ENCODE measurements at regions not wholly inside any gene's neighbourhood (a gene's known extent, or its start where the extent isn't known, plus 50 kb on each side); places are given as distances from the start of the nearest gene placed in this dataset.
"Not testable (repeated sequence)": the region's sequence is repeated elsewhere in the genome, so short reads cannot be mapped to it uniquely, and the experiment has no call there.

DNA sequence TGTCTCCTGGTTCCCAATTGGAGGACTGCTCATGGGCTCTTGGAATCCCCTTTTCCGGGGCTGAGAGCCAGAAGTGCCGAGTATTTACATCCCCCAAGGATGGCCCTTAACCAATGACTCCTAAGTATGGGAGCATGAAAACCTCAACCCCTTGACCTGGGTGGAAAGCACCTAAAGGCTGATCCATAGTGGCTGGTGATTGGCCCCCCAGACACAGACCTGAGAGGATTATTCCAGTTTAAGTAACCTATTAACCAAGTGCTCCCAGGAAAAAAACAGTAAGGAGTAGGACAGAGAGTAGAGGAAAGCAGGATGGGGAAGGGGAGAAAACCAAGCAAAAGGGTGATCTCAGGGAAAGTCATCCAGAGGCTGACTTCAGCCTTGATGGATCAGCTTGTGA lies 206.1 kb upstream of the RND3 start:
- no peak for DNase-seq

DNA sequence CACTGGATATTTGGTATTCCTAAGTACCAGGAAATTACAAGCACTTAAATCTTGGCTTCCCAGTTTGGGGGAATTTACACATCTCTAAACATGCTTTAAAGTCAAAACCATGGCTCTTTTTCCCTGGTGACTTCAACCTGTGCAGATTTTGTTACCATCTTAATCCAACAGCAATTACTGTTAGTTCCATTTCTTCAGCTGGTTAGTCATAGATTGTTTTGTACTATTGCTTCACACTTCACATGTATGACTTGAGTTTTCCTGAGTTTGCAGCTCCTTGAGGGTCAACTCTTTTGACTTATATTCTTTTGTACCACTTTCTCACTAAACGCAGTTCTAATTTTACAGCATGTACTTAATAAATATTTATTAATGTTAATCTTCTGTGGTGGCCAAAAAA lies 203.4 kb upstream of the RND3 start:
- DNase-seq: no peak

DNA sequence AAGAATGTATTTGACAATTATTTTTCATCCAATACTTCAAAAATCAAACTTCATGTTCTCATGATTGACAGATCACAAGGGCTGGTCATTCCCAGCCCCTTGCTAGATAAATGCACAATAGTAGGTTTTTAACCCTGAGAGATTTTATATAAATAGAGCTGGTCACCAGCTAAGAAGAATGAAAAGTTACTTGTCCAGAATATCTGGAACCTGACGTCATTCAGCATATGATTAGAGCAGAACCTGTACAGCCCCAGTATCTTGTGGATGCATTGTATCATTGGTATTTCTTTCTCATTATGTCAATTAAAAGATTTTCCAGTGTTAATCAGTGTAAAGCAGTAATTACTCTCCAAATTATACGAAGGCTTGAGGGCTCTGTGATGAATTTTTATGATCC lies 202.8 kb upstream of the RND3 start:
- DNase-seq: no peak

DNA sequence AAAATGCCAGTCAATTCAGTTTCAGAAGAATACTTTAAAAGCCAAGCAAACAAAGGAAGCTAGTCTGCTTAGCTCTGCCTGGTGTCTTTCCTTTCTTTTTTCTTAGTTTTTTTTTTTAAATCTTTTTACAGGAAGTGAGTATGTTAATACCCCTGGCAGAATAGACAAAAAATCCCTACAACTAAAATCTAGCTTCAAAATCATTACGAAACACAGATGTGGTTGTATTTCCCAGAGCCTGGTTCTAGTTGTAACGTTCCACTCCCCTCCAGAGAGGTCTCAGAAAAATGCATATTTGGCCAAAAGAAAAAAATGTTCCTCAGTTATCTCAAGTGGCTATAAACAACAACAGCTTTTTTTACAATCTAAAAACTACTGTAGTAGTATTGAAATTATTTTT lies 202.1 kb upstream of the RND3 start:
- no peak for DNase-seq

DNA sequence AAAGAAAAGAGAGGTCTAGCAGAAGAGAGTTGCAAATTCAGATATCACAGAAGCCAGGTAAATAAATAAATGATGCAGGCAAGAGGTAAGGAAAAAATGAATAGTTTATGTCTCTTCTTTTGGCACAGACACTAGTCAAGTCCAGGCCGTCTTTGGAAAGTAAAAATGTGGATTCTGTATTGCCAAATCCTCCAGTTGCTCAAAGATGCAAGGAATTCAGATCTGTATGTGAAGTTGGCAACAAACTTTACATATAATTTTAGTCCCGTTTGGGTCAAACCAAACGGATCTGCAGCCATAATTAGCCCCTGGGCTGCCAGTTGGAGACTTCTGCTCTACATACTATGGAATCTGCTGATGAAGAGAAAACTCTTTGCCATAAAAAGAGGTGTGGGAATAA lies 200.5 kb upstream of the RND3 start:
- no peak for DNase-seq

DNA sequence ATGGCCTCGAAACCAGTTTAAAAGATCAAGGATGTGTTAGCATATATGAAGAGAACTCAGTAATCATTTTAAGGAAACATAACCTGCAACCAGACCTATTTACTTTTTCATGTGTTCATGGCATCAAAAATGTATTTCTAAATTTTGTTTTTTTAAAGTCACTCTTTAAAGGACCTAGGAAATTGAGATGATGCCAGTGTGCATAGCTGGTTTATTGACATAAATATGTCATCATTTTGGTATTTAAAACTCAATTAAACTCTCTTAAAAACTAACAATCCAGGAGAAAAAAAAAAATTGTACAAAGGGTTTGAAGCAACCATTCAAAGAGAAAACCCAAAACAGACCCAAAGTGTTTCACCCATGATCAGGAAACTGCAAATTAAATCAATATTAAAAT lies 198.9 kb upstream of the RND3 start:
- DNase-seq: no peak

DNA sequence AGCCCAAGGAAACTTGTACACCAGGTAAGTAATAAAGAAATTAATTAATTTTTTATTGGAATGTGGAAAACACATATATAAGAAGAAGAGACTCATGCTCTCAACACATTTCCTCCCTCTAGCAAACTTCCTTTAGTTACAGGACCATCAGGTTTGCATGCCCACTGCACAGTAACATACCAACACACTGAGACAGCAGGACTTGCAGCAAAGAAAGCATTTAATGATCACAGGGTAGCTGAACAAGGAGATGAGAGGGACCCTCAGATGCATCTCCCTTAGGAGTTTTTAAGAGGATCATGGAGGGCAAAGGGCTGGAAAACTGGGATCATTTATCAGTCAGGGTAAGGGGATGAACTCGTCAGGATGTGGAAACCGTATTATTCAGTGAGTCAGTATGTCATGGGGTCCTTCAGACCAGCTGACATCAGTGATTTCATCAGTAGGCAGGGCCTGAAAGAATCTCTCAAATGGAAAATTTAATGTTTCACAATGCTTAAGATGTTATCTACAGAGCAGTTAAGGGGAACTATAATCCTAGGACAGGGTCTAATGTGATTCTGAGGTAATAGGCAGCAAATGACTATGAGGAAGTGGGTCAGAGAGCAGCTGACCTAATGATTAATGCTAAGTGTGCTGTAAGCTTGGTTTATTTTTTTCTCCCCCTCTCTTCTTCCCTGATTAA lies 193.8 kb upstream of the RND3 start:
- DNase-seq: no peak

DNA sequence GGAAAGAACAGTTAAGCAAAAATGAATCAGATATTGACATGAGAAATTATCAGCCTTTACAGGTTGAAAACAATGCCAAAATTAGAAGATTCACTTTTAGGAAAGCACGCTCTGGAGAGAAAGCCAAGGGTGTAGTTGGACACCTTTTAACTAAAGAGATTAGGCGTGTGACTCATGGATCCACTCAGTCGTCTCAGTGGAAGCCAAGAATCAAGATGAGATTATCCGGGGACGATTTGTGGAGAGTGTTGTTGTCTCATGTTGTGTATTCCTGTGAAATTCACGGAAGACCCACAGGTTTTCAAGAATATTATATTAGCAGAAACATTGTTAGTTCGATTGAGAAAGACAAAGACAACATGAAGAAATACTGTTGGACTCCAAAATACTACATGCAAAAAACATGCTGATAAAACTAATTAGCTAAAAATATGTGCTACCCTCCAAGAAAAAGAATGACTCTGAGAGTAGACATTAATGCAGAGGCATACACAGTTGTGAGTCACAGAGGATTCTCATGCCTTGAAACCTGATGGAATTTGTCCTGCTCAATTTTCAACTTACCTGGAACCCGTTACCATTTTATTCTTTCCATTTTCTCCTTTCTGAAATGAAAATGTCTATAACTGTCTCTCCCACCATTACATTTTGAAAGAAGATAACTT lies 192.1 kb upstream of the RND3 start:
- DNase-seq: no peak

DNA sequence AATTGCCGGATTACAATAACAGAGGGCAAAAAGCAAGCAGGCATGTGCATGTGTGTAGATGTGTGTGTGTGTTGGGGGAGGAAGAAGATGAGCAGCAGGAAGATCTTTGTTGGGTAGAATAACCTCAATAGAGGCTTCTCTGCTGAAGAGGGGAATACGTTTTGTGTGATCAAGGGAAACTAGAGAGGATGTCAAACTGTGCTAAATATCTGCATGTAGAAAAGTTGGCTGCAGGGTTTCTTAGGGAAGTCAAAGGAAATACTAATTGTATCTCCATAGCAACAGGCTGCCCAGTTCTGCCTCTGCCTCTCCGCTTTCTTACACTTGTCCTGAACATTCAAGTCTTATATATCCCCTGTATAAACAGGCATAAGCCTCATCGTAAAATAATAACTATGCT lies 190.1 kb upstream of the RND3 start:
- DNase-seq: no peak

DNA sequence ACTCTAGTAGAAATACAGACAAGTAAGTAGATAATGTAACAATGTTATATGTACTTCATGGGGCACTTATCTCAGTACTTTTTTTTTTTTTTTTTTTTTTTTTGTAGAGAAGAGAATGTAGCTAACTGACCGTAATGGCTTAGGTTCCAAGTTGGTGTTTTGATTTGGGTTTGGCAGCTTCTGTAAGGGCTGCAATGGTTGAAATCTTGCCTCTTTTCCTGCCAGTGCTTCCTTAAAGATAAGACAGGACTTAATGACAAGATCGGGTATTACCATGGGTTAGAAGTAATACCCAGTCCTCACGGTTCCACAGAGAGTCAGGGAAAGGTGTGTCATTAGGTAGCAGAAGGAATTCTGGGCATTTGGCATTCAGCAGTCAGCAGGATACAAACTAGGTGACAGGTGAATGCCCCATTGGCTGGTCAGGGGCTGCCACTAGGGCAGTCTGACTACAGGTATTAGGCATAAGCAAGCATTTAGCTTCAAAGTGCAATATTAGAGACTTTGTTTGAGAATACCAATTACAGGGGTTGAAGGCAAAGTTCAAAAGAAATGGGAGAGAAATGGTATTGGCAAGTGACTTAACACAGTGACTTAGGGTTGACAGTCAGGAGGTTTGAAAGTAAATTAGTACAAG lies 189.4 kb upstream of the RND3 start:
- DNase-seq: no peak

DNA sequence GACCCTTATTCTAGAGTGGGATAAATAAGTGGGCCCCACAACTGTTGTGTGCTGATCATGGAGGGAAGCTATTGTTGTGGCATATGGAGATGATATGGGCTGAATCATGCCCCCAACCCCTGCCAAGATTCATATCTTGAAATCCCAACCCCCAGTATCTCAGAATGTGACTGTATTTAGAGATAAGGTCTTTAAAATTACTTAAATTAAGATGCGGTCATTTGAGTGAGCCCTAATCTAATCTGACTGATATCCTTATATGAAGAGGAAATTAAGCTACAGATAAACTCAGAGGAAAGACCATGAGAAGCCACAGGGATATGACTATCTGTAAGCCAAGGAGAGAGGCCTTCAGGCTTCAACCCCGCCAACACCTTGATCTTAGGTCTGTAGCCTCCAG lies 188.3 kb upstream of the RND3 start:
- no peak for DNase-seq

DNA sequence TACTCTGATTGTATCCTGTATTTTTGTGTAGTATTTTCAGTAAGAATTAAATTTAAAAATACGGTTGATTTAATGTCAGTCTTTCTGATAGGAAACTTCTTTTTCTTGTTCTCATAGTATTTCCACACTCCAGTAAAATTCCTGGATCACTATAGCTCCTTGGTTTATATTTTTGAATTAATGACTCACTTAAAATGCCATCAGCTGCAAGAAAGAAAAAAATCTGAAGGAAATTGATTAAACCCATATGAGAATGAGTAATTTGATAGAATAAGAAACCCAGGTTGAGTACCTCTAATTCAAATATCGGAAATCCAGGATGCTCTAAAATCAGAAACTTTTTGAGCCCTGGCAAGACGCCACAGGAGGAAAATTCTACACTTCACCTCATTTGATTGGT lies 186.8 kb upstream of the RND3 start:
- no peak for DNase-seq

DNA sequence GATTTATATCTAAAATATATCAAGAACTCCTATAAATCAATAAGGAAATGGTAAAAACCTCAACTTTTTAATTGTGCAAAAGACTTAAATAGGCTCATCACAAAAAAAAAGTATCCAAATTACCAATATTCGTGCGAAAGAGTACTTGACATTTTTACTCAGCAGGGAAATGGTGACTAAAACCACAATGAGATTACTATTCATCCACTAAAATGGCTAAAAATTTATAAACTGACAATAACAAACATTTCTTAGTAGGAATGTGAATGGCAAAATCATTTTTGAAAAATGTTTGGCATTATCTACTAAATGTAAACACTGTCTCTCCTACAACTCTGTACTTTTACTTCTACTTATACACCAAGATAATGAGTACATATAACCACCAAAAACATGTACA lies 184.8 kb upstream of the RND3 start:
- DNase-seq: no peak

DNA sequence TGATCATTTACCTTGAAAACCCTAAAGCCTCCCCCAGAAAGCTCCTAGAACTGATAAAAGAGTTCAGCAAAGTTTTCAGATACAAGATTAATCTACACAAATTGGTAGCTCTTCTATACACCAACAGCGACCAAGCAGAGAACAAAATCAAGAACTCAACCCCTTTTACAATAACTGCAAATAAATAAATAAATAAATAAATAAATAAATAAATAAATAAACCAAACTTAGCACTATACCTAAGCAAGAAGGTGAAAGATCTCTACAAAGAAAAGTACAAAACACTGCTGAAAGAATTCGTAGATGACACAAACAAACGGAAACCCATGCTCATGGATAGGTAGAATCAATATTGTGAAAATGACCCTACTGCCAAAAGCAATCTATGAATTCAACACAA lies 182.0 kb upstream of the RND3 start:
- DNase-seq: no peak

DNA sequence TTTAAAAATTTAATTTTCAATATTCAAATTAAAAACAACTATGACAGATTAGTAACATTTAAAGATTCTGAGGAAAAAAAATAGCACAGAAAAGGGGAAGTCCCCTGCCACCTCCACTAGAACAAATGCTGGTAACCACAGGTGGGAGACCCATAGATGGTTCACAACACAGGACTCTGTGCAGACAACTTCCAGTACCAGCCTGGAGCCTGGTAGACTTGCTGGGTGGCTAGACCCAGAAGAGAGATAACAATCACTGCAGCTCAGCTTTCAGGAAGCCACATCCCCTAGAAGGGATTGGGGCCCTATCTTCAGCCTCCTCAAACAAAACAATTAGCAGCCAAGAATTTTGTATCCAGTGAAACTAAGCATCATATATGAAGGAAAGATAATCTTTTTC lies 179.6 kb upstream of the RND3 start:
- DNase-seq: not testable (repeated sequence)

DNA sequence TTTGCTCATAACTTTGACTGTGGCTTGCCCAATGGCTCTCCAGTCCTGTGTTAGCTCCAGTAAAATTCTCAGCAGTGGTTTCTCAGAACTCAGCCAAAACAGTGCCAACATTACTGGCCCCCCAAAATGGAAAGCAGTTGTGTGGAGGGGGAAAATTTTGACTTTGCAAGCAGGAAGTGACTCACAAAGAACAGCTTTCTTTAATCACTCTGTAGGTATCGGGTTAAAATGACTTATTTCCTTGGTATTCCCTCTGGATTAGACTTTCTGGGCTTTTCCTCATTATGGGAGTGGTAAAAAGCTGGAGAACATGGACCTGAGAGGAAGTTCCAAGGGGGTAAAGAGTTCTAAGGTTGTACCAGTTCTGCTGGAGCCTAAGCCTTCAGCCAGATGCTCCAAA lies 175.7 kb upstream of the RND3 start:
- DNase-seq: no peak

DNA sequence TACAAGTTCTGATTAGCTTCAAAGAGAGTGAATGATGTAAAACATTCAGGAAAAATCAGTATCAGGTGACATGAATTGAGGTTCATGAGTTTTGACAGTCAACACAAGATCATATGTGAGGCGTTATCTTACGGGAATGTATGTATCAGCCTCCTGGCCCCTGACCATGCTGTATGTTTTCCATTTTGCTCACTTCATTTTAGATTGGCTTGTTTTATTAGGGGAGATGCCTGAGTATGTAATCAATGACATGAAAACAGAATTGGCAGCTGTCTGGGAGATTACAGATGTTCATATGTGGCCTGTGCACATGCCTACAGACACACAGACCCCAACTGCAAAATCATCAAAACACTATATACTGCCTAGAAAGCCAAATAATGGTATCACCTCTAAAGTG lies 168.5 kb upstream of the RND3 start:
- DNase-seq: no peak

DNA sequence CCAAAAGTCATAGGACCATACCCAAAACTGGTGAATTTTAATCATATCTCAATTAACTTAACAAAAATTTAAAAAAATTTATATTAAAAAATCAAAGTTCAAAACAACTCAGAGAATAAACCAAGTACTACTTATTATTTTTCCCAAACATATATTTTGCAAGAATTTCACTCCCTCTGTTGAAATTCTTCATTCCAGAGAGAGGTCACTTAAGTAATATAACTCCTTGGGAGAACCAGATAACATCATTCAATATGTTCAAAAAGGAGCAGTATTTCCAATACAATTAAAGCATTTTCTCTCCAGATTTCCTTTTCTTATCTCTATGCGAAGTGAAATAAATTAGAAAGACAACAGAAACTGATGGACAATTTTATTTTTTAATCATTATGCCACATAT lies 165.9 kb upstream of the RND3 start:
- no peak for DNase-seq

DNA sequence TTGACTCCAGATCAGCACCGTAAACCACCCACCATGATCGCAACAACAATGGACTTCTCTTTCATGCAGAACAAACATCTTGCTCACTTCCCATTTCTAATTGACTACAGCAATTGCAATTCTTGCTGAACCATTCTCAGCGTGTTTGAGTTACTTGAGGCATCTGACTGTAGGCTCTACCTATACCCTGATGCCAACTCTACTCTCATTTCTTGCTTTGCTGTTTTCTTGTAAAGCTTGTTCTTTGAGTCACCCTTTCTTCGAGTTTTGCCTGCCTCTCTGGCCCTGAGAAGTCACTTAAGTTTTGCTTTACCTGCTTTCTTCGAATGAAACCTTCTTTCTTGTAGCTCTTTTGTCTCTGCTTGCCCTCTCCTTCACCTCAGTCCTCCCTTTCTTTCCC lies 160.5 kb upstream of the RND3 start:
- no peak for DNase-seq

DNA sequence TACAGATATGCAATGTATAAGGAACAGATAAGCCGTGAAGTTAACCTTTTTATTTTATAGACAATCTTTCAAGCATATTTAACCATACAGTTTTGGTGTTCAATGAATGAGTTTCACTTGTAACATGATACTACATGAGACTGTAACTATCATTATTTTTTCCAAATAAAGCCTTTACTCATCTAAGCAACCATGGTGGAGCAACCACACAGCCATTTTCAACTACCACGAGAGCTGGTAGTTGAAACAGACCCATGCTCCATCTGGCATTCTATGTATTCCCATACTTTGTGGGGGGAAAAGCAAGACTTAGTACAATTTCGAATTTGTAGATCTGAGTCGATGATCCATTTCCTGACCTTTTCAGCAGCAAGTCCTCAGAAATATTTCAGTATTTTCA lies 159.3 kb upstream of the RND3 start:
- DNase-seq: no peak

DNA sequence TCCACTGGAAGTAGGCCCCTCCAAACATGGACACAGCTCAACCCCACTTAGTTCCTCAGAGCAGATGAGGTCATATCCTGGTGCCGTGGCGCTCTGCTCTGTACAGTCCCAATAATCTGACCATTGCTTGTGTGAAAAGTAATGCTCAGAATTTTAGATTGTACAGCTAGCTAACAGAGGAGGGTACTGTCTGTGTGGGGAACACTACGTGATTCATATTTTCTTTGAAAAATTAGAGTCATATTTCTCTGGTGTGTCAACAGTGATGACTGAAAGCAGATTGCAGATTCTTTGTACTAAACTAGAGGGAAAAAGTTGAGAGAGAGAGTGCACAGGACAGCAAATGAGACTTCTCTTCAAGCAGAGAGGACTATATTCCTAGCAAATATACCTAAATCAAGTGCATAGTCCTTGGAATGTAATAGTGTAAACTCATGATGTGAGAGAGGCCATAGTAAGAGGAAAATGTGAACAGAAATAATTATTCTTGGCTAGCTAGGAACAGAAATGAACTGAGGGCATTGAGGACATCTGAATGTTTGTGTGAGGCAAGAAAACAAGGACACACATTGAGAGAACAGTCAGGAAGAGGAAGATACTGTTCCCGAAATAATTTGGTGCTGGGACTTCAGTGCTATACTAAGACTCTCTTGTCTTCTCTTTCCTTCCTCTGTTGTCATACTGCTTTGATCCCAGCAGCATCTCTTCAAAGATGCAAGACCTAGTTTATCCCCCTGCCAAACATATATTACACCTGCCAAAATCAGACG lies 157.0 kb upstream of the RND3 start:
- no peak for DNase-seq

DNA sequence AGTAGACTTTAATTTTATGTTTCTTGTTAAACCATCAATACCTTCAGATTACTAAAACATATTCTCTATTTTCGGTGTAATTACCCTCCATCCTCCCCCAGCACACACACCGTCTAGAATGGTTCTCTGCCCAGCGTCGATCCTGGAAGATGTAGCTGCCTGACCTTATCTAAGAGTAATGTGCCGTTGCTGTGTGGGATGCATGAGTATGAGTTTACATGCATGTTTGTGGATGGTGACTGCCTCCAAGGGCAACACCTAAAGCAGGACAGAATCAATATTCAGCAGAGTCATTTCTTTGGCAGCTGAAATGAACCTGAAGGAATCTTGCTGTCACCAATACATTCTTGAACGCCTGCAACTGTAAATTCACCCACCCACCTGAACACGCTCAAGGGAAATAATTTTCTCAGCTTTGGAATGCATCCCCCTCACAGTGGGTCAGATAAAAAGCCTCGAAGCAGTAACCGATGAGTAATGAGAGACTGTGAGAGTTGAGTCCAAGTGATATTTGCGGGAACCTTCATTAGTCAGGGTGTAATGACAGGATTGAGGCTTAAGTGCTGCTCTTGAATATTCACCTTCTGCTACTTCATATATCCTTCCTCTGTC lies 155.8 kb upstream of the RND3 start:
- DNase-seq: no peak

DNA sequence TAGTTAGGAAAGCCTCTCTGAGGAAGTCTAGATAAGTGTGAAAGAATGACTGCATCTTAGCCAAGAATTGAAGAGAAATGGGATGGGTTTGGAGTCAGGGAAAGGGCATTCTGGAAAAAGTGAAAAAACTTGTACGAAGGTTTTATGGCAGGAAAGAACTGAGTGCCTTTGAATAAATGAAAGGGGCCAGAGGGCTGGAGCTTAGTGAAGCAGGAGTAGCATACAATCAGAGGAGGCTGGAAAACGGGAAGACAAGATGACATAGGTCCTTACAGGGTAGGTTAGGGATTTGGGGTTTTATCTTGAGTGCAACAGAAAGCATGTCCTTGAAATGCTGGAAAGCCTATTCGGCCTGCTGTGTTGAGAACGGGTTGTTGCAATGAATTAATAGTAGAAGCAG lies 152.6 kb upstream of the RND3 start:
- DNase-seq: no peak

DNA sequence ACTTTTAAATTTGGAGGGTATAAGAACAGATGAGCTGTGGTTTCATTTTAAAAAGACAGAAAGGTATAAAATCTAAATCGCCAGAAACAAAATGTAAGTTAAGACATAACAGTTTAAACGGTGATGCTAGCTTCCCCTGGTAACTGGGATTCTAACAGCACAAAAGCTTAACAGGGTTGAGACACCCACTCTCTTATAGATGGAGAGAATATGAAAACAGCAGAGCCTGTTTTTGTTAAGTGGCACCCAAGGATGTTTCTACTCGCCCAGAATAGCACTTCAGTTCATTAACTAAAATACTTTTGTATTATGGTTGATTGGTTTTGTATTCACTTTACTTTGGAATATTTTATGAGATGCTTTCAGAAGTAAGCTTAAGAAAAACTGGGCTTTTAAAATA lies 151.9 kb upstream of the RND3 start:
- DNase-seq: no peak
